Neural cell (in vitro differentiated cells): ENCODE measurements at regions not wholly inside any gene's neighbourhood (a gene's known extent, or its start where the extent isn't known, plus 50 kb on each side); places are given as distances from the start of the nearest gene placed in this dataset.
A peak's percentile ranks its signal among the peaks of the same experiment; 100 is the strongest.

ENCODE experiments used
- H2AFZ ChIP-seq: fragments of 200-600, 300-800 bp; sonication (generic), shearing (Covaris generic); 2 replicates; pipeline ENCODE4 v1.6.0; 2014; ENCODE audit warnings: low read depth, mild to moderate bottlenecking, antibody characterized with exemption, low read length, moderate library complexity
- H3F3A ChIP-seq: fragments of 200-600 bp; shearing (Covaris generic); 2 replicates; pipeline ENCODE4 v1.6.1; 2016; ENCODE audit warnings: mild to moderate bottlenecking, moderate library complexity, mixed read lengths, antibody characterized with exemption, low read length; ENCODE audit not compliant: insufficient read depth, poor library complexity, severe bottlenecking
- H3K27ac ChIP-seq: fragments of 200-600, 300-800 bp; sonication (generic), shearing (Covaris generic); 2 replicates; pipeline ENCODE4 v1.5.1; 2014; ENCODE audit warnings: mild to moderate bottlenecking, low read length, moderate library complexity
- H3K27me3 ChIP-seq: fragments of 300-800, 200-600 bp; sonication (generic), shearing (Covaris generic); 2 replicates; pipeline ENCODE4 v1.6.0; 2014; ENCODE audit warnings: mild to moderate bottlenecking, low read depth, low read length, moderate library complexity; ENCODE audit not compliant: insufficient read depth
- H3K36me3 ChIP-seq: fragments of 300-800, 200-600 bp; sonication (generic), shearing (Covaris generic); 2 replicates; pipeline ENCODE4 v1.5.1; 2014; ENCODE audit warnings: mild to moderate bottlenecking, antibody characterized with exemption, low read length, moderate library complexity; ENCODE audit not compliant: insufficient read depth
- H3K4me2 ChIP-seq: fragments of 300-800, 200-600 bp; sonication (generic), shearing (Covaris generic); 2 replicates; pipeline ENCODE4 v1.6.0; 2014; ENCODE audit warnings: mild to moderate bottlenecking, low read length
- H3K4me3 ChIP-seq: fragments of 300-800, 200-600 bp; sonication (generic), shearing (Covaris generic); 2 replicates; pipeline ENCODE4 v1.5.1; 2014; ENCODE audit warnings: mild to moderate bottlenecking, low read length, moderate library complexity
- H3K79me2 ChIP-seq: fragments of 200-600 bp; shearing (Covaris generic); replicated peaks from 2 replicates; pipeline ENCODE4 v1.6.0; 2014; ENCODE audit warnings: mild to moderate bottlenecking, low read length, moderate library complexity; ENCODE audit not compliant: insufficient read depth
- H3K9ac ChIP-seq: fragments of 300-800, 200-600 bp; sonication (generic), shearing (Covaris generic); 2 replicates; pipeline ENCODE4 v1.6.1; 2016; ENCODE audit warnings: mild to moderate bottlenecking, low read length, mixed read lengths
- H3K9me2 ChIP-seq: fragments of 200-600 bp; shearing (Covaris generic); 2 replicates; pipeline ENCODE4 v1.6.1; 2016; ENCODE audit warnings: mild to moderate bottlenecking, low read length, mixed read lengths; ENCODE audit not compliant: insufficient read depth
- H3K9me3 ChIP-seq: fragments of 200-600, 300-800 bp; sonication (generic), shearing (Covaris generic); 2 replicates; pipeline ENCODE4 v1.6.1; 2016; ENCODE audit warnings: mild to moderate bottlenecking, mixed run types, low read length, moderate library complexity, mixed read lengths
- H4K20me1 ChIP-seq: fragments of 200-600 bp; shearing (Covaris generic); 2 replicates; pipeline ENCODE4 v1.6.1; 2016; ENCODE audit warnings: mild to moderate bottlenecking, mixed run types; ENCODE audit not compliant: insufficient read depth
- EP300 ChIP-seq: fragments of 450-650 bp; conservative IDR thresholded peaks from 2 replicates; pipeline ENCODE4 v1.6.1; 2014; ENCODE audit warnings: antibody characterized with exemption, mild to moderate bottlenecking, moderate library complexity; ENCODE audit not compliant: poor library complexity, severe bottlenecking
- EZH2 ChIP-seq: fragments of 200-600, 300-800 bp; shearing (Covaris generic), sonication (generic); IDR thresholded peaks from 2 replicates; pipeline ENCODE4 v1.6.1; 2014; ENCODE audit warnings: antibody characterized with exemption, low read length, borderline replicate concordance, mild to moderate bottlenecking; ENCODE audit not compliant: insufficient read depth, poor library complexity, severe bottlenecking
- MXI1 ChIP-seq: fragments of 450-650 bp; conservative IDR thresholded peaks from 2 replicates; pipeline ENCODE4 v1.6.1; 2014; ENCODE audit warnings: antibody characterized with exemption, mild to moderate bottlenecking; ENCODE audit not compliant: poor library complexity, severe bottlenecking
- POLR2AphosphoS5 ChIP-seq: IDR thresholded peaks from 2 replicates; pipeline ENCODE4 v1.6.1; 2012
- RAD21 ChIP-seq: fragments of 450-650 bp; conservative IDR thresholded peaks from 2 replicates; pipeline ENCODE4 v1.6.1; 2014; ENCODE audit warnings: antibody characterized with exemption, mild to moderate bottlenecking, moderate library complexity
- SMC3 ChIP-seq: fragments of 450-650 bp; conservative IDR thresholded peaks from 2 replicates; pipeline ENCODE4 v1.6.1; 2014; ENCODE audit warnings: antibody characterized with exemption, mild to moderate bottlenecking, moderate library complexity; ENCODE audit not compliant: poor library complexity
- TAF1 ChIP-seq: IDR thresholded peaks from 2 replicates; pipeline ENCODE4 v1.6.1; 2012; ENCODE audit warnings: low read depth
- TF ChIP-seq, protein P1 (sequence below): IDR thresholded peaks from 2 replicates; pipeline ENCODE4 v1.6.1; 2012; ENCODE audit warnings: borderline replicate concordance
- TF ChIP-seq, protein P2 (sequence below): fragments of 450-650 bp; IDR thresholded peaks from 2 replicates; pipeline ENCODE4 v1.5.1; 2014; ENCODE audit warnings: antibody characterized with exemption, mild to moderate bottlenecking, moderate library complexity; ENCODE audit not compliant: poor library complexity, severe bottlenecking

DNA sequence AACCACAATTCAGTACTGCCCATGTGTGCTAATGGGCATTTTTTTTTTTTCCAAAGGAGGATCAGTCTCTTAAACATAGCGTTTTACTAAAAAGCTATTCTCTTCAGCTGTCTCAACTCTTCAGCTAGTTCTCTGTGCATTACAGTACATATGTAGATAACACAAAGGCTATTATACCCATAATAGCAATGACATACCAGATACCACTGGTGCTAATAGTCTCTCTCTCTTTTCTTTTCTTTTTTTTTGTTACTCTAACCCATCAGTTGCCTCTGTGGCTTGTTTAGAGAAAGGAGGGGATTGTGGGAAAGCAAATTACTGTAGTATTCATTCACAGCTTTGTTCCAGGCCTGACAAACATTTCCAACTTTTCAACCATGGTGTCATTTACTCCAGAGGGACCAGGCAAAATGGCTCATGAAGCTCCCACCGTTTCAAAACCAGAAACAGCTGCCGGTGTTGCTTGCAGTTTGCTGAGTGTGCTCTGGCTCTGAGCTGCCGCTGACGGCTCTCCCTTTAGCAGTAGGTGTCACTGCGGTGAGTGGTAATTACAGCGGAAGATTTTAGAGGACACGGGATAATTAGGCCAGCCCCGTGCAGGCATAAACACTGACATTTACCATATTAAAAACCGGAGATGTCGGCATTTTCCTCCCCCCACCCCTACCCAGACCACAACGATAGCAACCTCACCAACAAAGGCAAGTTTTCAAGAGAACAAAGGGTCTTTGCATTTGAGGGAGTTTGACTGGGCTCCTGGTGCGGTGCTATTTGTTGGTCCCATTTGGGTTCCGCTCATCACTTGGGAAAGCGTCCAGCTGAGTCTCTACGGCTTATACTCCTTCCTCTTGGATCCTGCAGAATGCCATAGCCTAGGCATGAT, 1005.5 kb downstream of the KCNMA1 start:
- Histone ChIP-seq H3K79me2 (no peaks in the 10 kb centered on the region), H3K9ac (peak overlapping the region; percentile 78), H3K9me2 (no peaks in the 10 kb centered on the region), H3K27ac (peak overlapping the region; percentile 99), H3F3A (peaks cover 23% of the 10 kb centered on the region), H3K27me3 (no peaks in the 10 kb centered on the region), H3K9me3 (no peaks in the 10 kb centered on the region), H3K4me2 (peak overlapping the region; percentile 31), H3K4me3 (peak overlapping the region; percentile 54), H3K36me3 (no peaks in the 10 kb centered on the region), H4K20me1 (no peaks in the 10 kb centered on the region), H2AFZ (no peak overlapping the region)
- TF ChIP-seq EZH2 (no peak), EP300 (peak; percentile 88), POLR2AphosphoS5 (peak; percentile 78), SMC3 (peak; percentile 42), TAF1 (no peak), MXI1 (no peak), RAD21 (peak; percentile 49)
- TF ChIP-seq, protein P1, sequence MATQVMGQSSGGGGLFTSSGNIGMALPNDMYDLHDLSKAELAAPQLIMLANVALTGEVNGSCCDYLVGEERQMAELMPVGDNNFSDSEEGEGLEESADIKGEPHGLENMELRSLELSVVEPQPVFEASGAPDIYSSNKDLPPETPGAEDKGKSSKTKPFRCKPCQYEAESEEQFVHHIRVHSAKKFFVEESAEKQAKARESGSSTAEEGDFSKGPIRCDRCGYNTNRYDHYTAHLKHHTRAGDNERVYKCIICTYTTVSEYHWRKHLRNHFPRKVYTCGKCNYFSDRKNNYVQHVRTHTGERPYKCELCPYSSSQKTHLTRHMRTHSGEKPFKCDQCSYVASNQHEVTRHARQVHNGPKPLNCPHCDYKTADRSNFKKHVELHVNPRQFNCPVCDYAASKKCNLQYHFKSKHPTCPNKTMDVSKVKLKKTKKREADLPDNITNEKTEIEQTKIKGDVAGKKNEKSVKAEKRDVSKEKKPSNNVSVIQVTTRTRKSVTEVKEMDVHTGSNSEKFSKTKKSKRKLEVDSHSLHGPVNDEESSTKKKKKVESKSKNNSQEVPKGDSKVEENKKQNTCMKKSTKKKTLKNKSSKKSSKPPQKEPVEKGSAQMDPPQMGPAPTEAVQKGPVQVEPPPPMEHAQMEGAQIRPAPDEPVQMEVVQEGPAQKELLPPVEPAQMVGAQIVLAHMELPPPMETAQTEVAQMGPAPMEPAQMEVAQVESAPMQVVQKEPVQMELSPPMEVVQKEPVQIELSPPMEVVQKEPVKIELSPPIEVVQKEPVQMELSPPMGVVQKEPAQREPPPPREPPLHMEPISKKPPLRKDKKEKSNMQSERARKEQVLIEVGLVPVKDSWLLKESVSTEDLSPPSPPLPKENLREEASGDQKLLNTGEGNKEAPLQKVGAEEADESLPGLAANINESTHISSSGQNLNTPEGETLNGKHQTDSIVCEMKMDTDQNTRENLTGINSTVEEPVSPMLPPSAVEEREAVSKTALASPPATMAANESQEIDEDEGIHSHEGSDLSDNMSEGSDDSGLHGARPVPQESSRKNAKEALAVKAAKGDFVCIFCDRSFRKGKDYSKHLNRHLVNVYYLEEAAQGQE: peak; percentile 49
- TF ChIP-seq, protein P2, sequence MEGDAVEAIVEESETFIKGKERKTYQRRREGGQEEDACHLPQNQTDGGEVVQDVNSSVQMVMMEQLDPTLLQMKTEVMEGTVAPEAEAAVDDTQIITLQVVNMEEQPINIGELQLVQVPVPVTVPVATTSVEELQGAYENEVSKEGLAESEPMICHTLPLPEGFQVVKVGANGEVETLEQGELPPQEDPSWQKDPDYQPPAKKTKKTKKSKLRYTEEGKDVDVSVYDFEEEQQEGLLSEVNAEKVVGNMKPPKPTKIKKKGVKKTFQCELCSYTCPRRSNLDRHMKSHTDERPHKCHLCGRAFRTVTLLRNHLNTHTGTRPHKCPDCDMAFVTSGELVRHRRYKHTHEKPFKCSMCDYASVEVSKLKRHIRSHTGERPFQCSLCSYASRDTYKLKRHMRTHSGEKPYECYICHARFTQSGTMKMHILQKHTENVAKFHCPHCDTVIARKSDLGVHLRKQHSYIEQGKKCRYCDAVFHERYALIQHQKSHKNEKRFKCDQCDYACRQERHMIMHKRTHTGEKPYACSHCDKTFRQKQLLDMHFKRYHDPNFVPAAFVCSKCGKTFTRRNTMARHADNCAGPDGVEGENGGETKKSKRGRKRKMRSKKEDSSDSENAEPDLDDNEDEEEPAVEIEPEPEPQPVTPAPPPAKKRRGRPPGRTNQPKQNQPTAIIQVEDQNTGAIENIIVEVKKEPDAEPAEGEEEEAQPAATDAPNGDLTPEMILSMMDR: no peak

DNA sequence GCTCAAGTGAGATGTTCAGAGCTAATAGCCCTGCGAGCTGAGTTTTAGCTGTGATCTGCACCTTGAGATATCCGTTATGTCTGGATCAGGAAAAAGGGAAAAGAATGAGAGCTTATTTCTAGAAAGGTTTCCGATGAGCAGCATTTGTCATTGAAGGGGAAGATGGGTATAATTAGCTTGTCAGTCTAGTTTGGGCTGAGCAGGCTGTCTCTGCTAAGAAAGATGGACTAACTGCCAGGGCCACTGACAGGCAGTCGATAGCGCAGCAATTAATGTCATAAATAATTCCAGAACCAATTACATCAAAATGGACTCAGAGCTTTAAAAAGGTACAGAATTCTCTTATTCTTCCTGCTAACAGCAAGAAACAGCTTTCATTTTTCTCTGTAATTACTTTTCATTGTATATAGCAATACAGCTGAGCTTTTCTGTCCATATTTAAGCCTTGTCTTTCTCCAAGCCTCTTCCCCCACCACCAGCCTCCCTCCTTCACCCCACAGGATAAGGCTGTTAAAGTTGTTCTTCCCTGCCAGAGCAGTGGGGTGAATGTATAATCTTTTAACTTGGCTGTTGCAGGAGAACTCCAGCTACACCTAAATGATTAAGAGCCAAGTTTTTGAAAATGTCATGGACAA, 1006.5 kb downstream of the KCNMA1 start:
- H3K9ac ChIP-seq: peak overlapping the region; percentile 78
- peak overlapping the region; percentile 99 for H3K27ac ChIP-seq
- no peak overlapping the region for H2AFZ ChIP-seq
- no peaks in the 10 kb centered on the region for H3K27me3 ChIP-seq
- H3K4me2 ChIP-seq: peak overlapping the region; percentile 31
- H3K79me2 ChIP-seq: no peaks in the 10 kb centered on the region
- TF ChIP-seq, protein P2: no peak
- TF ChIP-seq POLR2AphosphoS5: peak; percentile 86
- TF ChIP-seq, protein P1: peak; percentile 45
- TF ChIP-seq RAD21: peak; percentile 27
- TF ChIP-seq EZH2: no peak
- no peak for TF ChIP-seq TAF1
- TF ChIP-seq MXI1: no peak
- no peak for TF ChIP-seq SMC3
- TF ChIP-seq EP300: peak; percentile 99
- peak overlapping the region; percentile 54 for H3K4me3 ChIP-seq
- peaks cover 23% of the 10 kb centered on the region for H3F3A ChIP-seq
- H3K9me2 ChIP-seq: no peaks in the 10 kb centered on the region
- H4K20me1 ChIP-seq: no peaks in the 10 kb centered on the region
- no peaks in the 10 kb centered on the region for H3K36me3 ChIP-seq
- no peaks in the 10 kb centered on the region for H3K9me3 ChIP-seq
